Natural killer cell treated with Interleukin-12 subunit alpha and Interleukin-12 subunit beta and Interleukin-15 and Interleukin-18, amount 100 ng/mL, for 72 hours (primary cell): ENCODE measurements at regions not wholly inside any gene's neighbourhood (a gene's known extent, or its start where the extent isn't known, plus 50 kb on each side); places are given as distances from the start of the nearest gene placed in this dataset.
"Not testable (repeated sequence)": the region's sequence is repeated elsewhere in the genome, so short reads cannot be mapped to it uniquely, and the experiment has no call there.

ENCODE experiments used
- ATAC-seq, 2 donors: fragments of 150-1000 bp; cut with Tn5 transposase in 1 of 2; sonication (Bioruptor Pico), chemical (Tn5 transposase) in 1 of 2; 2 replicates each; pipeline ENCODE4 v1.10.0; 2021
- DNase-seq: peaks from one replicate; pipeline ENCODE4 v3.0.0; 2022; ENCODE audit warnings: low spot score
- H3K27ac Mint-ChIP-seq, 2 donors: 1 replicate in 1 of 2; 2 replicates in 1 of 2; pipeline ENCODE4 v1.8.0; 2022; ENCODE audit warnings: mixed read lengths in 2 of 2, mild to moderate bottlenecking in 1 of 2, moderate library complexity in 1 of 2
- H3K27me3 Mint-ChIP-seq, 2 donors: 1 replicate in 1 of 2; 2 replicates in 1 of 2; pipeline ENCODE4 v1.8.0; 2022; ENCODE audit warnings: mixed read lengths in 2 of 2
- H3K36me3 Mint-ChIP-seq: one replicate; pipeline ENCODE4 v1.8.0; 2022; ENCODE audit warnings: mixed read lengths
- H3K4me1 Mint-ChIP-seq, 2 donors: 1 replicate in 1 of 2; 2 replicates in 1 of 2; pipeline ENCODE4 v1.8.0; 2022; ENCODE audit warnings: low read depth in 2 of 2, mixed read lengths in 2 of 2, mild to moderate bottlenecking in 1 of 2
- H3K4me3 Mint-ChIP-seq: one replicate; pipeline ENCODE4 v1.8.0; 2022; ENCODE audit warnings: mixed read lengths
- H3K9me3 Mint-ChIP-seq: 2 replicates; pipeline ENCODE4 v1.8.0; 2022; ENCODE audit warnings: mixed read lengths

GRCh38 chr10:29865700-29866355, 193.6 kb downstream of the JCAD start:
- ATAC-seq: no peak
- DNase-seq: no peak
- Mint-ChIP-seq H3K27ac (no peak overlapping the region), H3K36me3 (no peaks in the 10 kb centered on the region), H3K4me3 (no peak overlapping the region), H3K4me1 (no peaks in the 10 kb centered on the region), H3K27me3 (peaks cover 9% of the 10 kb centered on the region in 2 donors), H3K9me3 (peaks cover 6% of the 10 kb centered on the region)

GRCh38 chr10:29862923-29863614, 196.3 kb downstream of the JCAD start:
- ATAC-seq (no peak), DNase-seq (no peak)
- peaks cover 0 to 3% of the 10 kb centered on the region in 2 donors for H3K4me1 Mint-ChIP-seq
- peaks cover 6 to 15% of the 10 kb centered on the region in 2 donors for H3K27me3 Mint-ChIP-seq
- H3K4me3 Mint-ChIP-seq: no peak overlapping the region
- H3K9me3 Mint-ChIP-seq: no peaks in the 10 kb centered on the region
- H3K36me3 Mint-ChIP-seq: no peaks in the 10 kb centered on the region
- peak overlapping the region in 1 of 2 donors; percentile 40 for H3K27ac Mint-ChIP-seq

GRCh38 chr10:29861811-29862505, 197.4 kb downstream of the JCAD start:
- no peaks in the 10 kb centered on the region for H3K9me3 Mint-ChIP-seq
- peaks cover 12 to 15% of the 10 kb centered on the region in 2 donors for H3K27me3 Mint-ChIP-seq
- no peaks in the 10 kb centered on the region for H3K36me3 Mint-ChIP-seq
- DNase-seq (no peak), ATAC-seq (no peak)
- H3K4me3 Mint-ChIP-seq: no peak overlapping the region
- H3K27ac Mint-ChIP-seq: no peak overlapping the region
- H3K4me1 Mint-ChIP-seq: peaks cover 0 to 3% of the 10 kb centered on the region in 2 donors

GRCh38 chr10:29861231-29861630, 198.2 kb downstream of the JCAD start:
- not testable (repeated sequence) for H3K27ac Mint-ChIP-seq, H3K9me3 Mint-ChIP-seq, ATAC-seq

GRCh38 chr10:29860166-29860565, 199.2 kb downstream of the JCAD start:
- Mint-ChIP-seq H3K9me3 (no peaks in the 10 kb centered on the region), H3K4me3 (no peak overlapping the region), H3K27me3 (peaks cover 12 to 15% of the 10 kb centered on the region in 2 donors), H3K27ac (no peak overlapping the region), H3K36me3 (no peaks in the 10 kb centered on the region), H3K4me1 (peaks cover 0 to 3% of the 10 kb centered on the region in 2 donors)
- no peak for ATAC-seq
- no peak for DNase-seq

More at GRCh38 chr10:29861231-29861630, 198.2 kb downstream of the JCAD start:
- DNase-seq, H3K4me1 Mint-ChIP-seq, H3K36me3 Mint-ChIP-seq, H3K4me3 Mint-ChIP-seq: not testable (repeated sequence)
- peaks cover 12 to 15% of the 10 kb centered on the region in 2 donors for H3K27me3 Mint-ChIP-seq

GRCh38 chr10:29859521-29860130, 199.8 kb downstream of the JCAD start:
- H3K9me3 Mint-ChIP-seq: no peaks in the 10 kb centered on the region
- no peak overlapping the region for H3K4me3 Mint-ChIP-seq
- no peaks in the 10 kb centered on the region for H3K36me3 Mint-ChIP-seq
- peaks cover 0 to 3% of the 10 kb centered on the region in 2 donors for H3K4me1 Mint-ChIP-seq
- ATAC-seq: no peak
- H3K27ac Mint-ChIP-seq: no peak overlapping the region
- no peak for DNase-seq
- H3K27me3 Mint-ChIP-seq: peaks cover 12 to 15% of the 10 kb centered on the region in 2 donors

- no peak for DNase-seq
- peaks cover 0 to 3% of the 10 kb centered on the region in 2 donors for H3K4me1 Mint-ChIP-seq
- H3K27ac Mint-ChIP-seq: no peak overlapping the region
- H3K36me3 Mint-ChIP-seq: no peaks in the 10 kb centered on the region
- H3K4me3 Mint-ChIP-seq: no peak overlapping the region
- H3K27me3 Mint-ChIP-seq: peaks cover 15% of the 10 kb centered on the region in 2 donors
- no peaks in the 10 kb centered on the region for H3K9me3 Mint-ChIP-seq
- ATAC-seq: no peak
These were observed 200.6 kb downstream of the JCAD start for GRCh38 chr10:29858702-29859267.

GRCh38 chr10:29857843-29858701, 201.3 kb downstream of the JCAD start:
- Mint-ChIP-seq H3K27me3 (peaks cover 12 to 20% of the 10 kb centered on the region in 2 donors), H3K27ac (peak overlapping the region in 1 of 2 donors; percentile 45), H3K36me3 (no peaks in the 10 kb centered on the region), H3K4me1 (peaks cover 0 to 3% of the 10 kb centered on the region in 2 donors), H3K4me3 (no peak overlapping the region), H3K9me3 (no peaks in the 10 kb centered on the region)
- DNase-seq (no peak), ATAC-seq (peak in 1 of 2 donors; percentile 24)

GRCh38 chr10:29856295-29856694, 203.1 kb downstream of the JCAD start:
- no peaks in the 10 kb centered on the region for H3K9me3 Mint-ChIP-seq
- H3K4me3 Mint-ChIP-seq: no peak overlapping the region
- ATAC-seq: no peak
- no peaks in the 10 kb centered on the region for H3K36me3 Mint-ChIP-seq
- peaks cover 0 to 3% of the 10 kb centered on the region in 2 donors for H3K4me1 Mint-ChIP-seq
- DNase-seq: no peak
- H3K27me3 Mint-ChIP-seq: peaks cover 13 to 26% of the 10 kb centered on the region in 2 donors
- H3K27ac Mint-ChIP-seq: no peak overlapping the region

GRCh38 chr10:29853913-29854312, 205.5 kb downstream of the JCAD start:
- no peaks in the 10 kb centered on the region for H3K9me3 Mint-ChIP-seq

GRCh38 chr10:29851241-29851640, 208.1 kb downstream of the JCAD start:
- Mint-ChIP-seq H3K27ac (no peak overlapping the region), H3K27me3 (peaks cover 7 to 28% of the 10 kb centered on the region in 2 donors), H3K4me3 (no peak overlapping the region), H3K4me1 (peaks cover 0 to 6% of the 10 kb centered on the region in 2 donors), H3K9me3 (no peaks in the 10 kb centered on the region), H3K36me3 (no peaks in the 10 kb centered on the region)
- ATAC-seq: no peak
- no peak for DNase-seq

More at GRCh38 chr10:29853913-29854312, 205.5 kb downstream of the JCAD start:
- no peak for DNase-seq
- ATAC-seq: no peak
- Mint-ChIP-seq H3K36me3 (no peaks in the 10 kb centered on the region), H3K27me3 (peaks cover 10 to 26% of the 10 kb centered on the region in 2 donors), H3K4me1 (peaks cover 0 to 6% of the 10 kb centered on the region in 2 donors), H3K27ac (no peak overlapping the region), H3K4me3 (no peak overlapping the region)

GRCh38 chr10:29850371-29850770, 209.0 kb downstream of the JCAD start:
- Mint-ChIP-seq H3K9me3 (no peaks in the 10 kb centered on the region), H3K4me3 (no peak overlapping the region), H3K27me3 (peaks cover 7 to 28% of the 10 kb centered on the region in 2 donors), H3K27ac (no peak overlapping the region), H3K36me3 (no peaks in the 10 kb centered on the region), H3K4me1 (peaks cover 0 to 6% of the 10 kb centered on the region in 2 donors)
- DNase-seq (no peak), ATAC-seq (no peak)
